Neural crest cell (in vitro differentiated cells): ENCODE measurements at regions not wholly inside any gene's neighbourhood (a gene's known extent, or its start where the extent isn't known, plus 50 kb on each side); places are given as distances from the start of the nearest gene placed in this dataset.

Experiments used
- DNase-seq: peaks from one replicate; pipeline ENCODE4 v3.0.0; 2021; ENCODE audit warnings: low read depth, mixed read lengths, low spot score
- H3K27ac Mint-ChIP-seq: one replicate; pipeline ENCODE4 v1.8.0; 2021; ENCODE audit warnings: mild to moderate bottlenecking, mixed read lengths; ENCODE audit not compliant: unreplicated experiment
- H3K27me3 Mint-ChIP-seq: 2 replicates; pipeline ENCODE4 v1.8.0; 2021; ENCODE audit warnings: low read depth, mild to moderate bottlenecking, mixed read lengths
- H3K36me3 Mint-ChIP-seq: 2 replicates; pipeline ENCODE4 v1.8.0; 2021; ENCODE audit warnings: low read depth, mild to moderate bottlenecking, mixed read lengths
- H3K4me1 Mint-ChIP-seq: 2 replicates; pipeline ENCODE4 v1.8.0; 2021; ENCODE audit warnings: mixed read lengths
- H3K4me3 Mint-ChIP-seq: one replicate; pipeline ENCODE4 v1.8.0; 2021; ENCODE audit warnings: mild to moderate bottlenecking, mixed read lengths
- H3K9me3 Mint-ChIP-seq: 2 replicates; pipeline ENCODE4 v1.8.0; 2021; ENCODE audit warnings: mixed read lengths
- TF ChIP-seq, protein P1 (sequence below): fragments of 200-600 bp; sonication (generic); conservative IDR thresholded peaks from 2 replicates; pipeline ENCODE4 v1.5.0; 2021; ENCODE audit warnings: antibody characterized with exemption, mild to moderate bottlenecking

DNA sequence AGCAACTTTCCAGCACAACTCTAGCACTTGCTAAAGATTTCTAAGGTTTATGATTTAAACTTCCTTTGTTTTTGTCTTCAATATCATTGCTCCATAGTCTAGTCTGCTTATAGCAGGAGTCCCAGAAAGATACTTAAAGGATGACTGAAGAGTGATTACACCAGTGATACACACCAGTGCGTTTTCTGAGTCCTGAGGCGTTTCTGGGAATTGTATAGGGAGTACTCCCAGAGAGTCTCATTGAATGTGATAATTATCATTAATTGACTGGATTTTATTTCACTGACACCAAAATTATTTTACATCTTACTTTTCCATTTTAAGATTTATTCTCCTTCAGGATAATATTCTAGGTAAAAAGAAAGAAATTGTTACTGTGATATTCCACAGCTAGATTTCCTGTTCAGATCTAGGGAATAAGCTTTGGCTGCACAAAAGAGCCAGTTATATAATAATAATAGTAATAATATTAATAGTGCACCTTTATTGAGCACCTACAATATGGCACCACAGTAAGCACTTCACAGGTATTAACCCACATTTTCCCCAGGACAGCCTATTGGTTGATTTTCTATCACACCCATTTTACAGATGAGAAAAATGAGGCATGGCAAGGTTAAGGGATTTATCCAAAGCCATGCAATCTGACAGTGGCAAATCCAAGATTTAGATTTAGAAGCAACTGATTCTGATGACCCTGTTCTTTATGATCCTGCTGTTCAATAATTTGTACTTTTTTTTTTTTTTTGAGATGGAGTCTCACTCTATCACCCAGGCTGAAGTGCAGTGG is 62.6 kb downstream of the IRX5 start:
- Mint-ChIP-seq H3K36me3 (no peaks in the 10 kb centered on the region), H3K9me3 (no peaks in the 10 kb centered on the region), H3K27me3 (peaks cover 18% of the 10 kb centered on the region), H3K27ac (no peak overlapping the region), H3K4me3 (no peak overlapping the region), H3K4me1 (peaks cover 8% of the 10 kb centered on the region)
- no peak for DNase-seq
- TF ChIP-seq, protein P1, sequence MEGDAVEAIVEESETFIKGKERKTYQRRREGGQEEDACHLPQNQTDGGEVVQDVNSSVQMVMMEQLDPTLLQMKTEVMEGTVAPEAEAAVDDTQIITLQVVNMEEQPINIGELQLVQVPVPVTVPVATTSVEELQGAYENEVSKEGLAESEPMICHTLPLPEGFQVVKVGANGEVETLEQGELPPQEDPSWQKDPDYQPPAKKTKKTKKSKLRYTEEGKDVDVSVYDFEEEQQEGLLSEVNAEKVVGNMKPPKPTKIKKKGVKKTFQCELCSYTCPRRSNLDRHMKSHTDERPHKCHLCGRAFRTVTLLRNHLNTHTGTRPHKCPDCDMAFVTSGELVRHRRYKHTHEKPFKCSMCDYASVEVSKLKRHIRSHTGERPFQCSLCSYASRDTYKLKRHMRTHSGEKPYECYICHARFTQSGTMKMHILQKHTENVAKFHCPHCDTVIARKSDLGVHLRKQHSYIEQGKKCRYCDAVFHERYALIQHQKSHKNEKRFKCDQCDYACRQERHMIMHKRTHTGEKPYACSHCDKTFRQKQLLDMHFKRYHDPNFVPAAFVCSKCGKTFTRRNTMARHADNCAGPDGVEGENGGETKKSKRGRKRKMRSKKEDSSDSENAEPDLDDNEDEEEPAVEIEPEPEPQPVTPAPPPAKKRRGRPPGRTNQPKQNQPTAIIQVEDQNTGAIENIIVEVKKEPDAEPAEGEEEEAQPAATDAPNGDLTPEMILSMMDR: no peak

DNA sequence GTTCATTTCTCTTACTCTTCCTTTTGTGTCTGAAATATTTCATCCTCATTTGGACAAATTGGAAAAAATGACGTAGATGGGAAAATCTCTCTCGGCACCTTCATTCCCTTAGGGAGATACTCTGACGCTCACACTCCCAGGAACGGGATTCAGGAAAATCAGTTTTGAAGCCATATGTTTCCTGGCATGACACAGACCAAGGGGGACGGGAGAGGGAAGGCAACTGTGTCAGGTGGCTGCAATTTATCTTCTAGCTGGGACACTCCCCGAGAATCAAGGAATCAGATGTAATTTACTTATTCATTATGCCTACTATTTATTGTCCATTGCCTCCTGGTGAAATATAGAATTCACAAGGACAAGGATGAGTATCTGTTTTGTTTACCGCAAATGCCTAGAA is 65.5 kb downstream of the IRX5 start:
- no peak for DNase-seq
- H3K27me3 Mint-ChIP-seq: peaks cover 19% of the 10 kb centered on the region

GRCh38 chr16:54998834-54999233 is 68.2 kb downstream of the IRX5 start:
- H3K27me3 Mint-ChIP-seq: peaks cover 19% of the 10 kb centered on the region
- H3K36me3 Mint-ChIP-seq: no peaks in the 10 kb centered on the region
- no peaks in the 10 kb centered on the region for H3K9me3 Mint-ChIP-seq
- no peak overlapping the region for H3K27ac Mint-ChIP-seq
- no peak overlapping the region for H3K4me3 Mint-ChIP-seq
- TF ChIP-seq, protein P1: no peak
- DNase-seq: no peak
- peaks cover 5% of the 10 kb centered on the region for H3K4me1 Mint-ChIP-seq

More for the DNA sequence above, 65.5 kb downstream of the IRX5 start:
- H3K27ac Mint-ChIP-seq: no peak overlapping the region
- H3K4me1 Mint-ChIP-seq: no peaks in the 10 kb centered on the region
- H3K9me3 Mint-ChIP-seq: no peaks in the 10 kb centered on the region
- TF ChIP-seq, protein P1: no peak
- no peaks in the 10 kb centered on the region for H3K36me3 Mint-ChIP-seq
- H3K4me3 Mint-ChIP-seq: no peak overlapping the region

DNA sequence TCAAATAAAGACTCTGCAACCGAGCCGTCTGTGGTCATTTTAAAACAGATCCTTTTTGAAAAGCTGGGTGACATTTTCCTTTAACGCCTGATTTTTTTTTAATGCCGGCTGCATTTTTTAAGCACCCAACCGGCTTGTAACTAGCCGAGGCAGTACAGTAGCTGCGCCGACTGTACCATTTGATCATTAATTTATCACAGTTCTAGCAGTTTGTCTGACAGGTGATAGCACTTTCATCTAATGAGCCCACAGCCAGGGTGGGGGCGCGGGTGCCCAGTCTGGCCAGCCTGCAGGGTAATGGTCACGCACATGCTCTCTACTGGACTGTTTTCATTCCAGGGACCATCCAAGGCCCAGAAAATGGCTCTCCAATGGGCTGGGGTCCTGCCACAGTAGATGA is 68.8 kb downstream of the IRX5 start:
- no peak for DNase-seq
- Mint-ChIP-seq H3K4me1 (peaks cover 5% of the 10 kb centered on the region), H3K4me3 (no peak overlapping the region), H3K36me3 (no peaks in the 10 kb centered on the region), H3K27me3 (peaks cover 19% of the 10 kb centered on the region), H3K9me3 (no peaks in the 10 kb centered on the region), H3K27ac (no peak overlapping the region)
- TF ChIP-seq, protein P1: no peak

GRCh38 chr16:55000595-55000994 is 69.9 kb downstream of the IRX5 start:
- no peak overlapping the region for H3K4me3 Mint-ChIP-seq
- H3K4me1 Mint-ChIP-seq: peaks cover 5% of the 10 kb centered on the region
- no peaks in the 10 kb centered on the region for H3K9me3 Mint-ChIP-seq
- H3K27ac Mint-ChIP-seq: no peak overlapping the region
- TF ChIP-seq, protein P1: no peak
- H3K27me3 Mint-ChIP-seq: peaks cover 17% of the 10 kb centered on the region
- H3K36me3 Mint-ChIP-seq: no peaks in the 10 kb centered on the region
- DNase-seq: no peak
